Lung (tissue), 11 donors: ENCODE measurements at regions not wholly inside any gene's neighbourhood (a gene's known extent, or its start where the extent isn't known, plus 50 kb on each side); places are given as distances from the start of the nearest gene placed in this dataset.

Experiments used
- ATAC-seq: fragments of 200-7000 bp; cut with Tn5 transposase; one replicate; pipeline ENCODE4 v1.9.1; 2020; ENCODE audit warnings: moderate number of reproducible peaks; ENCODE audit not compliant: insufficient read depth, low FRiP score
- DNase-seq, 3 donors: peaks; one replicate each; pipeline ENCODE4 v3.0.0-alpha.2; 2013 to 2017
- H3K27ac ChIP-seq, 2 donors: one replicate each; pipeline ENCODE4 v1.5.1; 2013; ENCODE audit warnings: mild to moderate bottlenecking in 2 of 2, moderate library complexity in 2 of 2, control low read depth in 1 of 2, inconsistent platforms in 1 of 2, low read depth in 1 of 2, low read length in 1 of 2
- H3K27me3 ChIP-seq, 3 donors: one replicate each; pipeline ENCODE4 v1.5.1; 2013; ENCODE audit warnings: low read length in 2 of 3; ENCODE audit not compliant: control insufficient read depth in 3 of 3, insufficient read depth in 3 of 3
- H3K36me3 ChIP-seq, 4 donors: one replicate each; pipeline ENCODE4 v1.5.1; 2013; ENCODE audit warnings: low read length in 4 of 4, mild to moderate bottlenecking in 1 of 4, moderate library complexity in 1 of 4; ENCODE audit not compliant: control insufficient read depth in 4 of 4, insufficient read depth in 4 of 4
- H3K4me1 ChIP-seq, 5 donors: one replicate each; pipeline ENCODE4 v1.5.1; 2013; ENCODE audit warnings: low read length in 5 of 5, mild to moderate bottlenecking in 2 of 5, moderate library complexity in 1 of 5; ENCODE audit not compliant: control insufficient read depth in 5 of 5, insufficient read depth in 5 of 5
- H3K4me3 ChIP-seq: one replicate; pipeline ENCODE4 v1.5.1; 2013; ENCODE audit warnings: mild to moderate bottlenecking, control low read depth, moderate library complexity
- H3K9ac ChIP-seq, 2 donors: one replicate each; pipeline ENCODE4 v1.5.1; 2013; ENCODE audit warnings: low read length in 2 of 2, control low read depth in 1 of 2; ENCODE audit not compliant: insufficient read depth in 1 of 2
- H3K9me3 ChIP-seq, 4 donors: one replicate each; pipeline ENCODE4 v1.5.1; 2013; ENCODE audit warnings: low read length in 3 of 4, mild to moderate bottlenecking in 1 of 4, moderate library complexity in 1 of 4; ENCODE audit not compliant: control insufficient read depth in 4 of 4, insufficient read depth in 3 of 4
- WGBS, 2 donors: extraction: QIAGEN DNeasy Blood & Tissue Kit; methylation state at CpG; one replicate each; pipeline ENCODE4 v1.1.7; 2013; 5-methylcytosine and 5-hydroxymethylcytosine counted together
- TF ChIP-seq, protein P1 (sequence below): IDR thresholded peaks from 2 replicates; pipeline ENCODE4 v1.5.1; 2012; ENCODE audit warnings: mild to moderate bottlenecking; ENCODE audit errors: control extremely low read depth, extremely low read depth
- donor health status: control.
- donor health status: control.
- donor health status: Bipolar disorder and iron deficiency.
- donor health status: healthy.
- donor health status: DM: yes; HTN: yes; CAD: no.

DNA sequence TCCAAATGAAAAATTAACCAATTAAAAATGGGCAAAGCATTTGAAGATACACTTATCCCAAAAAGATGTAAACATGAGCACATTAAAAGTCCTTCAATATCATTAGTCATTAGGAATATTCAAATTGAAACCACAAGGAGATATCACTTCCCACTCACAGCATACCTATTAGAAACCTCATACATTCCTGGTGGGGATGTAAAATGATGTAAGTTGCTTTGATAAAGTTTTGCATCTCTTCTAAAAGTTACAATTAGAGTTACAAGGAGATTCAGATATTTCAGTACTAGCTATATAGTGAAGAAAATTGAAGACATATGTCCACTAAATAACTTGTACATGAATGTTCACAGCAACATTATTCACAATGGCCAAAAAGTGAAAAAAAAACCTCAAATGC is 1109.3 kb upstream of the LCORL start:
- no peaks in the 10 kb centered on the region for H3K27me3 ChIP-seq
- no peak overlapping the region for H3K4me3 ChIP-seq
- no peaks in the 10 kb centered on the region for H3K36me3 ChIP-seq
- no peak for DNase-seq
- ATAC-seq, result no peak
- TF ChIP-seq, protein P1, sequence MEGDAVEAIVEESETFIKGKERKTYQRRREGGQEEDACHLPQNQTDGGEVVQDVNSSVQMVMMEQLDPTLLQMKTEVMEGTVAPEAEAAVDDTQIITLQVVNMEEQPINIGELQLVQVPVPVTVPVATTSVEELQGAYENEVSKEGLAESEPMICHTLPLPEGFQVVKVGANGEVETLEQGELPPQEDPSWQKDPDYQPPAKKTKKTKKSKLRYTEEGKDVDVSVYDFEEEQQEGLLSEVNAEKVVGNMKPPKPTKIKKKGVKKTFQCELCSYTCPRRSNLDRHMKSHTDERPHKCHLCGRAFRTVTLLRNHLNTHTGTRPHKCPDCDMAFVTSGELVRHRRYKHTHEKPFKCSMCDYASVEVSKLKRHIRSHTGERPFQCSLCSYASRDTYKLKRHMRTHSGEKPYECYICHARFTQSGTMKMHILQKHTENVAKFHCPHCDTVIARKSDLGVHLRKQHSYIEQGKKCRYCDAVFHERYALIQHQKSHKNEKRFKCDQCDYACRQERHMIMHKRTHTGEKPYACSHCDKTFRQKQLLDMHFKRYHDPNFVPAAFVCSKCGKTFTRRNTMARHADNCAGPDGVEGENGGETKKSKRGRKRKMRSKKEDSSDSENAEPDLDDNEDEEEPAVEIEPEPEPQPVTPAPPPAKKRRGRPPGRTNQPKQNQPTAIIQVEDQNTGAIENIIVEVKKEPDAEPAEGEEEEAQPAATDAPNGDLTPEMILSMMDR, result no peak
- no peak overlapping the region for H3K27ac ChIP-seq
- no peaks in the 10 kb centered on the region for H3K4me1 ChIP-seq
- peaks cover 0 to 3% (median 0%) of the 10 kb centered on the region in 4 donors for H3K9me3 ChIP-seq
- no peak overlapping the region for H3K9ac ChIP-seq

DNA sequence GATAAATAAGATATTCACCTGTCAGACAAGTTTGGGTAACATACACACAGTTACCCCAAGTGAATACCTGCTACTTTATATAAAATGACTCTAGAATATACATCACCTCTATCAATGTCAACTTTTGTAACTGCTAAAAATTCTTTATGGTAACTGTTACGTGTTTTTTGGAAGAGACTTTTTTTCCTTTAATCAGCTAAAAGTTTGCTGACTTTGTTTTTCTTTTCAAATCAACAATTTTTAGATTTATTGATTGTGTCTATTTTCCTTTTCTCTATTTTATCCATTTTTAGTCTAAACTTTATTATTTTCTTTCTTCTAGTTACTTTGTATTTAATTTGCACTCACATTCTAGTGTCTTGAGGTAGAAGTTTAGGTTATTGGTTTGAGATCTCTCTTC is 1106.6 kb upstream of the LCORL start:
- H3K4me3 ChIP-seq, result no peak overlapping the region
- no peak overlapping the region for H3K9ac ChIP-seq
- peaks cover 0 to 3% (median 0%) of the 10 kb centered on the region in 4 donors for H3K9me3 ChIP-seq
- TF ChIP-seq, protein P1, result no peak
- no peak overlapping the region for H3K27ac ChIP-seq
- DNase-seq, result no peak
- 83 to 89% methylated on average over 1 of the region's 1 CpG for WGBS, 2 donors
- ATAC-seq, result no peak
- no peaks in the 10 kb centered on the region for H3K27me3 ChIP-seq
- H3K4me1 ChIP-seq, result no peaks in the 10 kb centered on the region
- no peaks in the 10 kb centered on the region for H3K36me3 ChIP-seq

DNA sequence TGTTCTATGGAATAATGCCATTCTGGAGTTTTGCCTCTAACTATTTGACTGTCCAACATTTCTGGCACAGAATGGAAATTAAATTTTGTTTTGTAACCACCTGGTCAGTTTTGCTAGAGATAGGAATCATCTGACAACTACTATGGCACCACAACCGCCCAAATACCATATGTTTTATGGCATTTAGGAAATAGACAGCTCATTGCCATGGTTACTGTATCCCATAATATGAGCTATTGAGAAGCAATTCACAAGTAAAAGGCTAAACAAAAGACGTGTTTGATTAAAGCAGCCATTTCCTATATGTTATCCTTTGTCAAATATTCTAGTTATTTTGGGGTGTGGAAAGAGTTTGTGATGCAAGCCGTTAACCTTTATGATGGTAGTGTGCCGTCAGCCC is 1105.3 kb upstream of the LCORL start:
- ATAC-seq, result no peak
- H3K4me3 ChIP-seq, result no peak overlapping the region

DNA sequence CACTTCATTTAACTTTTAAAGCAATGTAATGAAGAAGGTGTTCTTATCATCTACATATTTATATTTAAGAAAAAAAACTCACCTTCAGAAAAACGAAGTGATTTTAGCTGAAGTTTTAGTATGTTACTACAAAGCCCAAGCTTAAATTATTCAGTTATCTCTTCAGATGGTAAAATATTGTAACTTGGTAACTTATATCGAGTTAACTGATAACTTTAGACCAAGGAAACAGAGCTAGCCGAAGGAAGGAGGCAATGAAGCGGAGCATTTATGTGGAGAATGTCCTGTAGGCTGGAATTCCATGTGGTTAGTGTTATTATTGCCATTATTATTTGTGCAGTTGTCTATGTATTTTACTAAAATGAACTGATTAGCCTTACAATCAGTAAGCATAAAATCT is 1102.1 kb upstream of the LCORL start:
- no peaks in the 10 kb centered on the region for H3K27me3 ChIP-seq
- no peaks in the 10 kb centered on the region for H3K4me1 ChIP-seq
- no peak overlapping the region for H3K4me3 ChIP-seq
- DNase-seq, result no peak
- no peak overlapping the region for H3K9ac ChIP-seq
- 79 to 83% methylated on average over 4 of the region's 4 CpGs for WGBS, 2 donors
- no peak for ATAC-seq
- no peaks in the 10 kb centered on the region for H3K36me3 ChIP-seq
- H3K9me3 ChIP-seq, result peaks cover 0 to 3% (median 0%) of the 10 kb centered on the region in 4 donors
- H3K27ac ChIP-seq, result no peak overlapping the region
- TF ChIP-seq, protein P1, result no peak

More for the DNA sequence above, 1105.3 kb upstream of the LCORL start:
- no peak overlapping the region for H3K9ac ChIP-seq
- no peaks in the 10 kb centered on the region for H3K36me3 ChIP-seq
- DNase-seq, result no peak
- H3K27me3 ChIP-seq, result no peaks in the 10 kb centered on the region
- TF ChIP-seq, protein P1, result no peak
- 80 to 86% methylated on average over 4 of the region's 4 CpGs for WGBS, 2 donors
- H3K4me1 ChIP-seq, result no peaks in the 10 kb centered on the region
- H3K27ac ChIP-seq, result no peak overlapping the region
- H3K9me3 ChIP-seq, result peaks cover 0 to 3% (median 0%) of the 10 kb centered on the region in 4 donors
